ENCODE measurements at regions not wholly inside any gene's neighbourhood (a gene's known extent, or its start where the extent isn't known, plus 50 kb on each side); places are given as distances from the start of the nearest gene placed in this dataset.

GRCh38 chr12:124368421-124369032 is 73.6 kb downstream of the RFLNA start:
- DNase-seq (ENCODE audit: low spot score), result peak; percentile 74

- DNase-seq (ENCODE audit: low spot score), result peak; percentile 93
Measured at GRCh38 chr12:124365726-124366430, 71.0 kb downstream of the RFLNA start.
